Neuron (in vitro differentiated cells): ENCODE measurements at regions not wholly inside any gene's neighbourhood (a gene's known extent, or its start where the extent isn't known, plus 50 kb on each side); places are given as distances from the start of the nearest gene placed in this dataset.

Experiments used
- H2AFZ ChIP-seq: one replicate; pipeline ENCODE4 v1.6.1; 2013; ENCODE audit warnings: low read depth, mild to moderate bottlenecking, inconsistent platforms, low read length, moderate library complexity
- H3K27me3 ChIP-seq: one replicate; pipeline ENCODE4 v1.6.1; 2013; ENCODE audit warnings: low read length; ENCODE audit not compliant: insufficient read depth
- H3K36me3 ChIP-seq: one replicate; pipeline ENCODE4 v1.6.1; 2013; ENCODE audit warnings: low read length; ENCODE audit not compliant: insufficient read depth
- H3K4me1 ChIP-seq: one replicate; pipeline ENCODE4 v1.6.1; 2013; ENCODE audit warnings: low read length; ENCODE audit not compliant: insufficient read depth
- H3K4me3 ChIP-seq: 2 replicates; pipeline ENCODE4 v1.5.1; 2013; ENCODE audit warnings: mild to moderate bottlenecking, low read length, moderate library complexity
- H3K9me3 ChIP-seq: one replicate; pipeline ENCODE4 v1.6.1; 2013; ENCODE audit warnings: low read length

GRCh38 chr7:115548756-115549155, 481.8 kb downstream of the TFEC start:
- Histone ChIP-seq H3K4me3 (no peak overlapping the region), H2AFZ (no peak overlapping the region), H3K4me1 (no peaks in the 10 kb centered on the region), H3K36me3 (no peaks in the 10 kb centered on the region), H3K9me3 (no peaks in the 10 kb centered on the region), H3K27me3 (no peaks in the 10 kb centered on the region)

- Histone ChIP-seq H3K4me1 (no peaks in the 10 kb centered on the region), H3K27me3 (no peaks in the 10 kb centered on the region), H3K4me3 (no peak overlapping the region), H2AFZ (no peak overlapping the region), H3K36me3 (no peaks in the 10 kb centered on the region), H3K9me3 (no peaks in the 10 kb centered on the region)
Measured at GRCh38 chr7:115546790-115547189, 483.8 kb downstream of the TFEC start.

GRCh38 chr7:115533785-115534184, 496.8 kb downstream of the TFEC start:
- no peaks in the 10 kb centered on the region for H3K36me3 ChIP-seq
- no peaks in the 10 kb centered on the region for H3K27me3 ChIP-seq
- H3K9me3 ChIP-seq: no peaks in the 10 kb centered on the region
- H2AFZ ChIP-seq: no peak overlapping the region
- no peak overlapping the region for H3K4me3 ChIP-seq
- H3K4me1 ChIP-seq: no peaks in the 10 kb centered on the region

GRCh38 chr7:115526278-115526677, 504.3 kb downstream of the TFEC start:
- Histone ChIP-seq H3K4me1 (peaks cover 9% of the 10 kb centered on the region), H3K9me3 (peaks cover 4% of the 10 kb centered on the region), H3K27me3 (no peaks in the 10 kb centered on the region), H3K36me3 (no peaks in the 10 kb centered on the region), H2AFZ (no peak overlapping the region), H3K4me3 (no peak overlapping the region)

- H3K27me3 ChIP-seq: no peaks in the 10 kb centered on the region
- peaks cover 4% of the 10 kb centered on the region for H3K9me3 ChIP-seq
- H3K4me1 ChIP-seq: peaks cover 9% of the 10 kb centered on the region
- no peaks in the 10 kb centered on the region for H3K36me3 ChIP-seq
- H2AFZ ChIP-seq: no peak overlapping the region
- no peak overlapping the region for H3K4me3 ChIP-seq
Measured at GRCh38 chr7:115522174-115522573, 508.4 kb downstream of the TFEC start.

- no peak overlapping the region for H2AFZ ChIP-seq
- no peaks in the 10 kb centered on the region for H3K27me3 ChIP-seq
- H3K36me3 ChIP-seq: no peaks in the 10 kb centered on the region
- no peaks in the 10 kb centered on the region for H3K4me1 ChIP-seq
- H3K4me3 ChIP-seq: no peak overlapping the region
- no peaks in the 10 kb centered on the region for H3K9me3 ChIP-seq
Measured at GRCh38 chr7:115516341-115516740, 514.2 kb downstream of the TFEC start.

- Histone ChIP-seq H3K9me3 (no peaks in the 10 kb centered on the region), H3K4me3 (no peak overlapping the region), H2AFZ (no peak overlapping the region), H3K36me3 (no peaks in the 10 kb centered on the region), H3K27me3 (no peaks in the 10 kb centered on the region), H3K4me1 (no peaks in the 10 kb centered on the region)
Measured at GRCh38 chr7:115511330-115511729, 519.2 kb downstream of the TFEC start.

- Histone ChIP-seq H3K27me3 (no peaks in the 10 kb centered on the region), H3K36me3 (no peaks in the 10 kb centered on the region), H2AFZ (no peak overlapping the region), H3K9me3 (no peaks in the 10 kb centered on the region), H3K4me1 (no peaks in the 10 kb centered on the region), H3K4me3 (no peak overlapping the region)
Measured at GRCh38 chr7:115505136-115505535, 525.4 kb downstream of the TFEC start.

- H3K4me3 ChIP-seq: no peak overlapping the region
- H3K9me3 ChIP-seq: no peaks in the 10 kb centered on the region
- H3K36me3 ChIP-seq: no peaks in the 10 kb centered on the region
- H3K4me1 ChIP-seq: peaks cover 4% of the 10 kb centered on the region
- no peaks in the 10 kb centered on the region for H3K27me3 ChIP-seq
- no peak overlapping the region for H2AFZ ChIP-seq
Measured at GRCh38 chr7:115499956-115500355, 530.6 kb downstream of the TFEC start.

GRCh38 chr7:115496006-115496405, 534.6 kb downstream of the TFEC start:
- Histone ChIP-seq H2AFZ (no peak overlapping the region), H3K9me3 (no peaks in the 10 kb centered on the region)

GRCh38 chr7:115494529-115495147, 535.9 kb downstream of the TFEC start:
- H2AFZ ChIP-seq: no peak overlapping the region
- no peaks in the 10 kb centered on the region for H3K9me3 ChIP-seq
- no peak overlapping the region for H3K4me3 ChIP-seq
- H3K4me1 ChIP-seq: peaks cover 4% of the 10 kb centered on the region
- no peaks in the 10 kb centered on the region for H3K36me3 ChIP-seq
- H3K27me3 ChIP-seq: no peaks in the 10 kb centered on the region

More at GRCh38 chr7:115496006-115496405, 534.6 kb downstream of the TFEC start:
- Histone ChIP-seq H3K27me3 (no peaks in the 10 kb centered on the region), H3K36me3 (no peaks in the 10 kb centered on the region), H3K4me3 (no peak overlapping the region), H3K4me1 (peaks cover 4% of the 10 kb centered on the region)

GRCh38 chr7:115493381-115493780, 537.2 kb downstream of the TFEC start:
- H3K4me1 ChIP-seq: peaks cover 4% of the 10 kb centered on the region
- H2AFZ ChIP-seq: no peak overlapping the region
- no peaks in the 10 kb centered on the region for H3K27me3 ChIP-seq
- H3K36me3 ChIP-seq: no peaks in the 10 kb centered on the region
- no peaks in the 10 kb centered on the region for H3K9me3 ChIP-seq
- H3K4me3 ChIP-seq: no peak overlapping the region

GRCh38 chr7:115491744-115492380, 538.7 kb downstream of the TFEC start:
- Histone ChIP-seq H3K4me3 (no peak overlapping the region), H3K9me3 (no peaks in the 10 kb centered on the region), H3K4me1 (peaks cover under 1% of the 10 kb centered on the region), H3K36me3 (no peaks in the 10 kb centered on the region), H3K27me3 (no peaks in the 10 kb centered on the region), H2AFZ (no peak overlapping the region)

- H3K9me3 ChIP-seq: no peaks in the 10 kb centered on the region
- H2AFZ ChIP-seq: no peak overlapping the region
- H3K4me3 ChIP-seq: no peak overlapping the region
- peaks cover 5% of the 10 kb centered on the region for H3K4me1 ChIP-seq
- no peaks in the 10 kb centered on the region for H3K36me3 ChIP-seq
- no peaks in the 10 kb centered on the region for H3K27me3 ChIP-seq
Measured at GRCh38 chr7:115479448-115479847, 551.1 kb downstream of the TFEC start.
